Progenitor cell of endocrine pancreas (in vitro differentiated cells): ENCODE measurements at regions not wholly inside any gene's neighbourhood (a gene's known extent, or its start where the extent isn't known, plus 50 kb on each side); places are given as distances from the start of the nearest gene placed in this dataset.
"Not testable (repeated sequence)": the region's sequence is repeated elsewhere in the genome, so short reads cannot be mapped to it uniquely, and the experiment has no call there.

Experiments used
- DNase-seq: peaks from one replicate; pipeline ENCODE4 v3.0.0; 2021; ENCODE audit warnings: low spot score; ENCODE audit not compliant: unreplicated experiment
- H3K27ac Mint-ChIP-seq: 2 replicates; pipeline ENCODE4 v1.8.0; 2021; ENCODE audit warnings: mild to moderate bottlenecking, moderate library complexity, mixed read lengths
- H3K27me3 Mint-ChIP-seq: 2 replicates; pipeline ENCODE4 v1.8.0; 2021; ENCODE audit warnings: mixed read lengths
- H3K36me3 Mint-ChIP-seq: 2 replicates; pipeline ENCODE4 v1.8.0; 2022; ENCODE audit warnings: mixed read lengths; ENCODE audit not compliant: insufficient read depth
- H3K4me1 Mint-ChIP-seq: 2 replicates; pipeline ENCODE4 v1.8.0; 2021; ENCODE audit warnings: low read depth, mixed read lengths
- H3K4me3 Mint-ChIP-seq: 2 replicates; pipeline ENCODE4 v1.8.0; 2021; ENCODE audit warnings: low read depth, mild to moderate bottlenecking, moderate library complexity, mixed read lengths
- H3K9me3 Mint-ChIP-seq: 2 replicates; pipeline ENCODE4 v1.8.0; 2021; ENCODE audit warnings: low read depth, mixed read lengths
- TF ChIP-seq, protein P1 (sequence below): fragments of 200-600 bp; sonication (generic); IDR thresholded peaks from one replicate; pipeline ENCODE4 v1.5.0; 2021; ENCODE audit warnings: antibody characterized with exemption, mild to moderate bottlenecking; ENCODE audit not compliant: unreplicated experiment

DNA sequence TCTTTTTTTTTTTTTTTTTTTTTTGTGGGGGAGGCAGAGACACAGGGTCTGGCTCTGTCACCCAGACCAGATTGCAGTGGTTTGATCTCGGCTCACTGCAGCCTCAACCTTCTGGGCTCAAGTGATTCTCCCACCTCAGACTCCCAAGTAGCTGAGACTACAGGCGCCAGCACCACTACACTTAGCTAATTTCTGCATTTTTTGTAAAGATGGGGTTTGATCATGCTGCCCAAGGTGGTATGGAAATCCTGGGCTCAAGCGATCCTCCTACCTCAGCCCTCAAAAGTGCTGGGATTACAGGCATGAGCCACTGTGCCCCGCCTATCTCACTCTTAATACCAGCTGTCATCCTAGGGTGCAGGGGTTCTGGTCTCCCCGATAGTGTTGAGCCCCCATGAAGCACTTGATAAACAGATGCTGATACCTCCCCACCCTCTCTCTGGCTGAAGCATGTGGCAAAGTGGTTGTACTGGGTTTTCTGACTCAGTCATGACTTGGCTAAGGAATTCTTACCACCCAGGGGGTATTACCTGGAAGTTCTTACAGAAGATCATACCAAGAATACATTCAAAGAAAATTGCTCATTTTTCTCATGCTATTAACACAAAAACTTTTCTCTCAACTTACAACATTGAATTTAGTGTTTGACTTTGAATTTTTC, 110.2 kb upstream of the DAPK1 start:
- Mint-ChIP-seq H3K9me3 (no peaks in the 10 kb centered on the region), H3K36me3 (no peaks in the 10 kb centered on the region), H3K4me1 (peaks cover 9% of the 10 kb centered on the region), H3K27ac (no peak overlapping the region), H3K4me3 (no peak overlapping the region), H3K27me3 (no peaks in the 10 kb centered on the region)
- no peak for DNase-seq
- TF ChIP-seq, protein P1, sequence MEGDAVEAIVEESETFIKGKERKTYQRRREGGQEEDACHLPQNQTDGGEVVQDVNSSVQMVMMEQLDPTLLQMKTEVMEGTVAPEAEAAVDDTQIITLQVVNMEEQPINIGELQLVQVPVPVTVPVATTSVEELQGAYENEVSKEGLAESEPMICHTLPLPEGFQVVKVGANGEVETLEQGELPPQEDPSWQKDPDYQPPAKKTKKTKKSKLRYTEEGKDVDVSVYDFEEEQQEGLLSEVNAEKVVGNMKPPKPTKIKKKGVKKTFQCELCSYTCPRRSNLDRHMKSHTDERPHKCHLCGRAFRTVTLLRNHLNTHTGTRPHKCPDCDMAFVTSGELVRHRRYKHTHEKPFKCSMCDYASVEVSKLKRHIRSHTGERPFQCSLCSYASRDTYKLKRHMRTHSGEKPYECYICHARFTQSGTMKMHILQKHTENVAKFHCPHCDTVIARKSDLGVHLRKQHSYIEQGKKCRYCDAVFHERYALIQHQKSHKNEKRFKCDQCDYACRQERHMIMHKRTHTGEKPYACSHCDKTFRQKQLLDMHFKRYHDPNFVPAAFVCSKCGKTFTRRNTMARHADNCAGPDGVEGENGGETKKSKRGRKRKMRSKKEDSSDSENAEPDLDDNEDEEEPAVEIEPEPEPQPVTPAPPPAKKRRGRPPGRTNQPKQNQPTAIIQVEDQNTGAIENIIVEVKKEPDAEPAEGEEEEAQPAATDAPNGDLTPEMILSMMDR = no peak

DNA sequence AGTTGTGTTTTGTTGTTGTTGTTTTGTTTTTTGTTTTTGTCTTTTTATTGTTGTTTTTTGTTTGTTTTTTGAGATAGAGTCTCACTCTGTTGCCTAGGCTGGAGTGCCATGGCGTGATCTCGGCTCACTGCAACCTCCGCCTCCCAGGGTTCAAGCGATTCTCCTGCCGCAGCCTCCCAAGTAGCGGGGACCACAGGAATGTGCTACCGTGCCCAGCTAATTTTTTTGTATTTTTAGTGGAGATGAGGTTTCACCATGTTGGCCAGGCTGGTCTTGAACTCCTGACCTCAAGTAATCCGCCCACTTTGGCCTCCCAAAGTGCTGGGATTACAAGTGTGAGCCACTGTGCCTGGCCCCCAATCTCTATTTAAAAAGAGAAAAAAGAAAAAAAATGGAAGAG, 109.0 kb upstream of the DAPK1 start:
- not testable (repeated sequence) for H3K36me3 Mint-ChIP-seq, H3K4me1 Mint-ChIP-seq, H3K27ac Mint-ChIP-seq, DNase-seq, H3K9me3 Mint-ChIP-seq, H3K4me3 Mint-ChIP-seq, H3K27me3 Mint-ChIP-seq

DNA sequence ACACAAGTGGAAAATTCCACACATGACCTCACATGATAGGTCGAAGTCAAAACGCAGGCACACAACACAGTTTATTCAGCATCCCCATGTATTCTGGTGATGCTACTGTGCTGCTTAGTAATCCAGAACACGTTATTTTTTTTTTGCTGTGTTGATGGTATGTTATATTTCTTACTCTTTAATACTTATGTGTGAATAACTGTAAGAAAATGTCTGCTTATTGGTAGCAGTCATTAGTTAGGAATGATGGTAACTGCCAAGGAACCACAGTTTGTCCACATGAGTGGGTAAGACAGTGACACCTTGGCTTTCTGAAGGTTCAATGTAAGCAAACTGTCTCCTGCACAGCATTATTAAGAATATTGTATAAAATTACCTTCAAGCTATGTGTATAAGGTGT, 107.7 kb upstream of the DAPK1 start:
- H3K36me3 Mint-ChIP-seq = peaks cover 5% of the 10 kb centered on the region
- peaks cover 10% of the 10 kb centered on the region for H3K4me1 Mint-ChIP-seq
- H3K4me3 Mint-ChIP-seq = no peak overlapping the region
- TF ChIP-seq, protein P1 = no peak
- no peak overlapping the region for H3K27ac Mint-ChIP-seq
- H3K9me3 Mint-ChIP-seq = peaks cover 7% of the 10 kb centered on the region
- DNase-seq = no peak
- H3K27me3 Mint-ChIP-seq = no peaks in the 10 kb centered on the region

DNA sequence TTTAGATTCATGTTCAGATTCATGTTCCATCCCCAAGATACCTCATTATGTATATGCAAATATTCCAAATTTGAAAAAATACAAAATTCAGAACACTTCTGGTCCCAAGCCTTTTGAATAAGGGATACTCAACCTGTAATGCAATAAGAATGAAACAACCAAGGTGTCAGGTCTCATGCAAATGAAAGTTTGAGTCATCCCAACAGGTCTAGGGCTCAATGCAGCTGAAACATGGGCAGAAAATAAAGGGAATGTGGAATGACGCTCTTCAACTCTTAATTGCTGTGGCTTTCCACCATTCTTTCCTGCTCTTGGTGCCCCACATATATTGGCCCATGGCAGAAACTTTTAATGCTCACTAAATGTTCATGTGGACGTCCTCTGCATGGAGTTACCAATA, 107.3 kb upstream of the DAPK1 start:
- peaks cover 5% of the 10 kb centered on the region for H3K36me3 Mint-ChIP-seq
- no peak overlapping the region for H3K4me3 Mint-ChIP-seq
- H3K9me3 Mint-ChIP-seq = peaks cover 7% of the 10 kb centered on the region
- TF ChIP-seq, protein P1 = no peak
- H3K27me3 Mint-ChIP-seq = no peaks in the 10 kb centered on the region
- H3K27ac Mint-ChIP-seq = no peak overlapping the region
- H3K4me1 Mint-ChIP-seq = peaks cover 14% of the 10 kb centered on the region
- DNase-seq = no peak

DNA sequence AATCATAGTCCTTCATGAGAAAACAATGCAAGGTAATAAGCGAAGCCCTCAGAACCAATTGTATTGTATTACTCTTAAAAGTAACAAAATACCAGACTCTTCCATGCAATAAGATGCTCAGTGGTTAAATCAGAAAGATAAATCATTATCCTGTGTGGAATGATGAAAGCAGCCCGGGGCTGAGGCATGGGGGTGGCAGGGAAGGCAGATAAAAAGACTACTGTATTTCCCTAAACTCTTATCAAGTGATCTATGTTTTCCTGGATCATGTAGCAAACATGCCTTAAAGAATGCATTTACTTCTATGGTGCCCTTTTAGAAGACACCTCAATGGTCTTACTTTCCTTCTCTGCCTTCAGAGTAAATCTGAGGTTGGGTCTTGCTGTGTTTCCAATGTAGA, 105.6 kb upstream of the DAPK1 start:
- no peak for DNase-seq
- H3K4me1 Mint-ChIP-seq = peaks cover 19% of the 10 kb centered on the region
- peaks cover 7% of the 10 kb centered on the region for H3K9me3 Mint-ChIP-seq
- TF ChIP-seq, protein P1 = no peak
- no peak overlapping the region for H3K4me3 Mint-ChIP-seq
- H3K27me3 Mint-ChIP-seq = no peaks in the 10 kb centered on the region
- no peak overlapping the region for H3K27ac Mint-ChIP-seq
- H3K36me3 Mint-ChIP-seq = peaks cover 5% of the 10 kb centered on the region

DNA sequence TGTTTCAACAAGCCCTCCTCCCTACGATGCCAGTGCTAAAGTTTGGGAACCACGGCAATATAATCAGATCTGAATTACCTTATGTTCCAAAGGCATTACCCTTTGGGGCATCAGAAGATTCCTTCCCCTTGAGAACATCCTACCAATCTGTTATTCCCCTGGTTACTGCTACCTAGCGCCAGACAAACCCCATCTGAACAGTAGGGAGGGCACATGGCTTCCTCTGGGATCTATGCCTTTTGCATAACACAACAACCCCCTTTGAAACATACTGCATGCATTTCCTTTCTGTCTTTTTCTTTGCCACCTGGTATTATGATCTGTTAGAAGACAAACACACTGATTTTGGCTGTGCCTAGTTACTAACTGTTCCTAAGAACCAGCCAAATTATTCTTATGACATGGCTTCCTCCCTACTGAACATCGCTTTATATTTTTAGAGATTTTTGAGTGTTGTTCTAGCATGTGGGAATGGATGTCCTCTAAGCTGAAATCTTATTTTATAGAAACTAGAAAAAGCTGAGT, 103.9 kb upstream of the DAPK1 start:
- Mint-ChIP-seq H3K4me3 (no peak overlapping the region), H3K9me3 (peaks cover 7% of the 10 kb centered on the region), H3K4me1 (peaks cover 22% of the 10 kb centered on the region), H3K27me3 (no peaks in the 10 kb centered on the region), H3K36me3 (peaks cover 5% of the 10 kb centered on the region), H3K27ac (peak overlapping the region; percentile 33)
- DNase-seq = no peak
- TF ChIP-seq, protein P1 = no peak
